ENCODE measurements at regions not wholly inside any gene's neighbourhood (a gene's known extent, or its start where the extent isn't known, plus 50 kb on each side); places are given as distances from the start of the nearest gene placed in this dataset.

DNA sequence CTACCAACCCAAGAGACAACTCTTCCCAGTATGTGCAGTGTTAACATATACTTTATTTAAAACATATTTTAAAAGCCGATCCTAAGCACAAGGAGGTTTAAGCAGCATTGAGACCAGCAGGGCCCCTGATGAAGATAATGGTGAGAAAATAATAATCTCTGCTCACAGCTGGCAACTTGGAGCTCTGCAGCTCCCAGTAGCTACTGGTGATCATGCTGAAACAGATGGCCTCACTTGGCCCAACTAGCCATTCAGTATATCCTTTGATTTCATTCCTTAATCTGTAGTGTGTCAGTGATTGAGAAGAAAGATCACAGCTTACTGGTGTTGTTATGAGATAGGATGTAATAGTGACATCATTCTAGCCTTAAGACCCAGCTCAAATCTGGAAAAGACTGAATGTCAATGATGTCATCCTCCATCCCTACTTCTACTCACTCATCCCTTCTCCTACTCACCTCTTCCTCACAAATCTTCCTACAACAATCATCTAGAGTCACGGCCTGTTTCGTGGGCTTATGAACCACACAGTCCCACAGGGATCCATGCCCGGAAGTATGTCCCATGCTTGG lies 817.9 kb downstream of the PLA2G4A start:
- Histone ChIP-seq H3K27me3 (ENCODE audit: insufficient read depth, low read length, poor library complexity) (no peaks in the 10 kb centered on the region), H4K8ac (ENCODE audit: low read depth, low read length) (no peak overlapping the region), H2BK15ac (replicated peaks; ENCODE audit: low read depth) (no peak overlapping the region), H3K27ac (ENCODE audit: low read depth, low read length) (no peak overlapping the region), H3K23ac (ENCODE audit: low read length) (no peak overlapping the region), H3K18ac (ENCODE audit: low read length) (no peak overlapping the region), H3K79me1 (ENCODE audit: low read length) (no peaks in the 10 kb centered on the region), H3K9ac (ENCODE audit: low read length) (no peak overlapping the region), H3K4me3 (ENCODE audit: low read length) (no peak overlapping the region), H3K36me3 (ENCODE audit: control insufficient read depth, insufficient read depth, low read length) (no peaks in the 10 kb centered on the region), H3K79me2 (ENCODE audit: control insufficient read depth, insufficient read depth, low read length) (no peaks in the 10 kb centered on the region), H3K4ac (ENCODE audit: low read depth, low read length) (no peak overlapping the region), H2BK5ac (ENCODE audit: low read length) (no peak overlapping the region), H4K5ac (ENCODE audit: low read length) (no peak overlapping the region), H3K4me1 (ENCODE audit: control insufficient read depth, low read depth, low read length) (no peaks in the 10 kb centered on the region), H2BK120ac (ENCODE audit: low read depth, low read length) (no peak overlapping the region), H3K4me2 (ENCODE audit: low read length) (no peak overlapping the region), H3K56ac (ENCODE audit: low read length) (no peak overlapping the region), H2AK5ac (ENCODE audit: low read length) (no peak overlapping the region)
- DNase-seq: peak; percentile 10
- WGBS (ENCODE audit: extremely low coverage, insufficient coverage, low lambda C conversion rate): no CpG with 5 or more reads among the region's 4 CpGs

- Histone ChIP-seq H3K36me3 (ENCODE audit: control insufficient read depth, insufficient read depth, low read length) (no peaks in the 10 kb centered on the region), H3K4ac (ENCODE audit: low read depth, low read length) (no peak overlapping the region), H3K9ac (ENCODE audit: low read length) (no peak overlapping the region), H3K4me1 (ENCODE audit: control insufficient read depth, low read depth, low read length) (no peaks in the 10 kb centered on the region), H2BK5ac (ENCODE audit: low read length) (no peak overlapping the region), H3K27ac (ENCODE audit: low read depth, low read length) (no peak overlapping the region), H2BK15ac (replicated peaks; ENCODE audit: low read depth) (no peak overlapping the region), H3K18ac (ENCODE audit: low read length) (no peak overlapping the region), H3K23ac (ENCODE audit: low read length) (no peak overlapping the region), H3K56ac (ENCODE audit: low read length) (no peak overlapping the region), H3K79me2 (ENCODE audit: control insufficient read depth, insufficient read depth, low read length) (no peaks in the 10 kb centered on the region), H4K5ac (ENCODE audit: low read length) (no peak overlapping the region), H3K79me1 (ENCODE audit: low read length) (no peaks in the 10 kb centered on the region), H3K4me3 (ENCODE audit: low read length) (no peak overlapping the region), H4K8ac (ENCODE audit: low read depth, low read length) (no peak overlapping the region), H2AK5ac (ENCODE audit: low read length) (no peak overlapping the region), H2BK120ac (ENCODE audit: low read depth, low read length) (no peak overlapping the region), H3K4me2 (ENCODE audit: low read length) (no peak overlapping the region), H3K27me3 (ENCODE audit: insufficient read depth, low read length, poor library complexity) (no peaks in the 10 kb centered on the region)
- WGBS (ENCODE audit: extremely low coverage, insufficient coverage, low lambda C conversion rate): no CpG with 5 or more reads among the region's 2 CpGs
- no peak for DNase-seq
Observed at GRCh38 chr1:187648091-187648490, 819.3 kb downstream of the PLA2G4A start.

- Histone ChIP-seq H3K4me1 (ENCODE audit: control insufficient read depth, low read depth, low read length) (no peaks in the 10 kb centered on the region), H2BK5ac (ENCODE audit: low read length) (no peak overlapping the region), H3K4me2 (ENCODE audit: low read length) (no peak overlapping the region), H4K8ac (ENCODE audit: low read depth, low read length) (no peak overlapping the region), H3K4me3 (ENCODE audit: low read length) (no peak overlapping the region), H3K27ac (ENCODE audit: low read depth, low read length) (no peak overlapping the region), H3K27me3 (ENCODE audit: insufficient read depth, low read length, poor library complexity) (no peaks in the 10 kb centered on the region), H3K4ac (ENCODE audit: low read depth, low read length) (no peak overlapping the region), H2AK5ac (ENCODE audit: low read length) (no peak overlapping the region), H3K36me3 (ENCODE audit: control insufficient read depth, insufficient read depth, low read length) (no peaks in the 10 kb centered on the region), H3K79me1 (ENCODE audit: low read length) (no peaks in the 10 kb centered on the region), H3K18ac (ENCODE audit: low read length) (no peak overlapping the region), H2BK120ac (ENCODE audit: low read depth, low read length) (no peak overlapping the region), H3K9ac (ENCODE audit: low read length) (no peak overlapping the region), H3K79me2 (ENCODE audit: control insufficient read depth, insufficient read depth, low read length) (no peaks in the 10 kb centered on the region), H4K5ac (ENCODE audit: low read length) (no peak overlapping the region), H3K56ac (ENCODE audit: low read length) (no peak overlapping the region), H3K23ac (ENCODE audit: low read length) (no peak overlapping the region), H2BK15ac (replicated peaks; ENCODE audit: low read depth) (no peak overlapping the region)
- DNase-seq: no peak
- no CpG with 5 or more reads among the region's 2 CpGs for WGBS (ENCODE audit: extremely low coverage, insufficient coverage, low lambda C conversion rate)
Observed at GRCh38 chr1:187654635-187655034, 825.9 kb downstream of the PLA2G4A start.

DNA sequence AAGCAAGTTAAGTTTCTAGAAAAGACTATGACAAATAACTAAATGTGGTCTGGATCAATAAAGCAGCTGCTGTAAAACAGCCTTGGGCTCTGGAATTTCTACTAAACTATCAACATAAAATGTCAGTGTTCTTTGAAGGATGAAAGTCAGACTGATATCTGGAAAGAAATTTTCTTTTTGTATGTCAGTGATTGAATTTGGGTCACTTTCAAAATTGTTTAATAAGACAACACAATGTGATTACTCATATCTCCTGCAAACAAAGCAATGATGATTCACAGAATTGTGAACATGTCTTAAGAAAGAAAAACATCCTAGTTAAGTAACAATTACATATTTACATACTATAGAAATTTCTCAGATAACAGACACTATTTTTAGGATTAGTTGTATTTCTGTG lies 826.4 kb downstream of the PLA2G4A start:
- Histone ChIP-seq H3K56ac (ENCODE audit: low read length) (no peak overlapping the region), H2AK5ac (ENCODE audit: low read length) (no peak overlapping the region), H2BK15ac (replicated peaks; ENCODE audit: low read depth) (no peak overlapping the region), H3K4me1 (ENCODE audit: control insufficient read depth, low read depth, low read length) (no peaks in the 10 kb centered on the region), H3K27me3 (ENCODE audit: insufficient read depth, low read length, poor library complexity) (no peaks in the 10 kb centered on the region), H2BK5ac (ENCODE audit: low read length) (no peak overlapping the region), H2BK120ac (ENCODE audit: low read depth, low read length) (no peak overlapping the region), H4K5ac (ENCODE audit: low read length) (no peak overlapping the region), H3K36me3 (ENCODE audit: control insufficient read depth, insufficient read depth, low read length) (no peaks in the 10 kb centered on the region), H3K4me2 (ENCODE audit: low read length) (no peak overlapping the region), H3K79me1 (ENCODE audit: low read length) (no peaks in the 10 kb centered on the region), H3K4me3 (ENCODE audit: low read length) (no peak overlapping the region), H3K9ac (ENCODE audit: low read length) (no peak overlapping the region), H3K18ac (ENCODE audit: low read length) (no peak overlapping the region), H3K4ac (ENCODE audit: low read depth, low read length) (no peak overlapping the region), H3K79me2 (ENCODE audit: control insufficient read depth, insufficient read depth, low read length) (no peaks in the 10 kb centered on the region), H4K8ac (ENCODE audit: low read depth, low read length) (no peak overlapping the region), H3K23ac (ENCODE audit: low read length) (no peak overlapping the region), H3K27ac (ENCODE audit: low read depth, low read length) (no peak overlapping the region)
- DNase-seq: no peak

DNA sequence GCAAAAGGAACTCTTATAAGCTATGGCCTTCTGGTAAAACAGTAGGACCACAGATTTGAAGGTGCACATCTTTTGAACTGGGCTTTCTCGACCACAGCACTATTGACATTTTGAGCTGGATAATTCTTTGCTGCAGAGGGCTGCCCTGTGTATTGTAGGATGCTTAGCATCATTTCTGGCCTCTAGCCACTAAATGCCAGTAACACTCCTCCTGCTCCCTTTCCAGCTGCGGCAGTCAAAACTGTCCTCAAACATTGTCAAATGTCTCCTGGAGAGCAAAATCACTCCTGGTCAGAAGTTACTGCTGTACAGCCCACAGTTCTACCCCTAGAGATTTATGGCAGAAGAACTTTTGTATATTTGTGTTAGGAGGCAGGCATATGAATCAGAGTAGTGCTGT lies 836.7 kb downstream of the PLA2G4A start:
- Histone ChIP-seq H3K36me3 (ENCODE audit: control insufficient read depth, insufficient read depth, low read length) (no peaks in the 10 kb centered on the region), H2BK120ac (ENCODE audit: low read depth, low read length) (no peak overlapping the region), H3K79me2 (ENCODE audit: control insufficient read depth, insufficient read depth, low read length) (no peaks in the 10 kb centered on the region), H4K8ac (ENCODE audit: low read depth, low read length) (no peak overlapping the region), H3K18ac (ENCODE audit: low read length) (no peak overlapping the region), H2BK15ac (replicated peaks; ENCODE audit: low read depth) (no peak overlapping the region), H2AK5ac (ENCODE audit: low read length) (no peak overlapping the region), H3K27ac (ENCODE audit: low read depth, low read length) (no peak overlapping the region), H3K27me3 (ENCODE audit: insufficient read depth, low read length, poor library complexity) (no peaks in the 10 kb centered on the region), H3K4me2 (ENCODE audit: low read length) (no peak overlapping the region), H3K79me1 (ENCODE audit: low read length) (no peaks in the 10 kb centered on the region), H3K4me1 (ENCODE audit: control insufficient read depth, low read depth, low read length) (no peaks in the 10 kb centered on the region), H3K4ac (ENCODE audit: low read depth, low read length) (no peak overlapping the region), H3K9ac (ENCODE audit: low read length) (no peak overlapping the region), H3K4me3 (ENCODE audit: low read length) (no peak overlapping the region), H3K56ac (ENCODE audit: low read length) (no peak overlapping the region), H3K23ac (ENCODE audit: low read length) (no peak overlapping the region), H2BK5ac (ENCODE audit: low read length) (no peak overlapping the region), H4K5ac (ENCODE audit: low read length) (no peak overlapping the region)
- WGBS (ENCODE audit: extremely low coverage, insufficient coverage, low lambda C conversion rate): no CpG with 5 or more reads among the region's 2 CpGs
- DNase-seq: no peak

DNA sequence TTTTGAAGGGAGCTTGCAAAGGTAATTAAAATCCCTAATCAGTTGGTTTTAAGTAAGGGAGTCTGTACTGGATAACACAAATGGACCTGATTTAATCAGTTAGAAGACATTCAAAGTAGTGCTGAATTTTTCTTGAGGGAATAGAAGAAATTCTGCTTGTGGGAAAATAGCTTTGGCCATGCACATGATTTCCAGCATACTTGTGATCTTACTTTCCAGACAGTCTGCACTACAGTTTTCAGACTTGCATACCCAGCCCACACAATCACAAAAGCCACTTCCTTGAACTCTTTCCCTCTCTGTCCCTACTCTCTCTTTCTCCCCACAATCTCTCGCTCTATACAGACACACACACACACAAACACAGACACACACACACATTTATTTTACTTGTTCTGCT lies 852.1 kb downstream of the PLA2G4A start:
- WGBS (ENCODE audit: extremely low coverage, insufficient coverage, low lambda C conversion rate): 100% methylated on average over 1 of the region's 1 CpG
- Histone ChIP-seq H3K27me3 (ENCODE audit: insufficient read depth, low read length, poor library complexity) (no peaks in the 10 kb centered on the region), H4K8ac (ENCODE audit: low read depth, low read length) (no peak overlapping the region), H3K9ac (ENCODE audit: low read length) (no peak overlapping the region), H3K27ac (ENCODE audit: low read depth, low read length) (no peak overlapping the region), H2AK5ac (ENCODE audit: low read length) (no peak overlapping the region), H3K56ac (ENCODE audit: low read length) (no peak overlapping the region), H3K79me1 (ENCODE audit: low read length) (no peaks in the 10 kb centered on the region), H3K79me2 (ENCODE audit: control insufficient read depth, insufficient read depth, low read length) (no peaks in the 10 kb centered on the region), H4K5ac (ENCODE audit: low read length) (no peak overlapping the region), H2BK5ac (ENCODE audit: low read length) (no peak overlapping the region), H2BK120ac (ENCODE audit: low read depth, low read length) (no peak overlapping the region), H3K4ac (ENCODE audit: low read depth, low read length) (no peak overlapping the region), H3K4me3 (ENCODE audit: low read length) (no peak overlapping the region), H3K4me1 (ENCODE audit: control insufficient read depth, low read depth, low read length) (no peaks in the 10 kb centered on the region), H3K23ac (ENCODE audit: low read length) (no peak overlapping the region), H3K36me3 (ENCODE audit: control insufficient read depth, insufficient read depth, low read length) (no peaks in the 10 kb centered on the region), H3K18ac (ENCODE audit: low read length) (no peak overlapping the region), H3K4me2 (ENCODE audit: low read length) (no peak overlapping the region), H2BK15ac (replicated peaks; ENCODE audit: low read depth) (no peak overlapping the region)
- DNase-seq: peak; percentile 2
